ENCODE measurements at regions not wholly inside any gene's neighbourhood (a gene's known extent, or its start where the extent isn't known, plus 50 kb on each side); places are given as distances from the start of the nearest gene placed in this dataset.

DNA sequence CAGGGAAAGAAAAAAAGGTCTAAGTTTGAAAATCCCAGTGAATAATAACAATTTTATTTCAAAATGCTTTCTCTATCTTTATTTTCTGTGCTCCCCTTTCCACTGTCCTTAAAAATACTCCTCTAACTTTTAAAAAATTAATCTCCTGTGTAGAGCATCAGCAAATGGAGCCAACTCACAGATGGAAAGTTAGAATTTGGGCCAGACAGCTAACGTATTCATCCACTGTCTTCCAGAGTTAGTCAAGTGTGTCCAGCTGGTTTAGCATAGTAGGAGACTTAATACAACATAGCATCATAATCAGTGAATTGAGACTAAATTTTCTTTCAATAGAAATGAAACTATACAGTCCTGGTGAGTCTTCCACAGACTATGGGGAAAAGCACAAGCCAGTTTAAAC is 419.0 kb upstream of the LRRC7 start:
- no peak overlapping the region for H3K4me3 ChIP-seq (ENCODE audit: low read depth, low read length)
- TF ChIP-seq, protein P1, sequence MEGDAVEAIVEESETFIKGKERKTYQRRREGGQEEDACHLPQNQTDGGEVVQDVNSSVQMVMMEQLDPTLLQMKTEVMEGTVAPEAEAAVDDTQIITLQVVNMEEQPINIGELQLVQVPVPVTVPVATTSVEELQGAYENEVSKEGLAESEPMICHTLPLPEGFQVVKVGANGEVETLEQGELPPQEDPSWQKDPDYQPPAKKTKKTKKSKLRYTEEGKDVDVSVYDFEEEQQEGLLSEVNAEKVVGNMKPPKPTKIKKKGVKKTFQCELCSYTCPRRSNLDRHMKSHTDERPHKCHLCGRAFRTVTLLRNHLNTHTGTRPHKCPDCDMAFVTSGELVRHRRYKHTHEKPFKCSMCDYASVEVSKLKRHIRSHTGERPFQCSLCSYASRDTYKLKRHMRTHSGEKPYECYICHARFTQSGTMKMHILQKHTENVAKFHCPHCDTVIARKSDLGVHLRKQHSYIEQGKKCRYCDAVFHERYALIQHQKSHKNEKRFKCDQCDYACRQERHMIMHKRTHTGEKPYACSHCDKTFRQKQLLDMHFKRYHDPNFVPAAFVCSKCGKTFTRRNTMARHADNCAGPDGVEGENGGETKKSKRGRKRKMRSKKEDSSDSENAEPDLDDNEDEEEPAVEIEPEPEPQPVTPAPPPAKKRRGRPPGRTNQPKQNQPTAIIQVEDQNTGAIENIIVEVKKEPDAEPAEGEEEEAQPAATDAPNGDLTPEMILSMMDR (IDR thresholded peaks at IDR 0.05; ENCODE audit: insufficient read depth, low read depth, low read length) = no peak
- DNase-seq (ENCODE audit: low read depth) = no peak

DNA sequence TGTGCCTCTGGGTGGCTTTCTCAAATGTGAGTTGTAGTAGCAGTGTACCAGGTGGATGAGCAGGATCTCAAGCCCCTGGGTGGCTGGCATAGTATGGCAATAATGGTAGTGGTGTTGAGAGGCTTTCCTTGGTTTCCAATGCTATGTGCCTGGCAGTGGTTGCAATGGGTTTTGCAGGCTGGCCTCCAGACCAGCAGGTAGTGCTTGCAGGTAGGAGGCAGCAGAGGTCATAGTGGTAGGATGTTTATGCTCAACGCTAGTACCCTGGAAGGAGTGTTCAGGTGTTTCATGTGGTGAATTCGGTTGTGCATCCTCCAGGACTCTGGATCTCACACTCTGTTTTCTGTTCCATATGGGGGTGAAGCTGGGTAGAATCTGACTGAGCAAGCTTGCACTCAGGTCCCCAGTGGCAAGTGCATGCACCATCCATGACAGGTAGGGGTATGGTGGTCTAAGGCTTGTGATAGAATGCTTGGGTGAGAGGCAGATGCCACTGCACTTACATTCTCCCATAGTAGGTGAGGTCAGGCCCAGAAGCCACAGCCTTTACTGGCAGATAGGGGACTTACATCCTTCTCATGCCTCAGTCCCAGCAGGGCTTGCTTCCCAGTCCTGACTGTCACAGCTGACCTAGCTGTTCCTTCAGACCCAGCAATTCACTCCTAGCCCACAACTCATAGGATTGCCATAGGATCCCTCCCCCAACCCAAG is 410.5 kb upstream of the LRRC7 start:
- TF ChIP-seq, protein P1 (IDR thresholded peaks at IDR 0.05; ENCODE audit: insufficient read depth, low read depth, low read length) = no peak

GRCh38 chr1:69163241-69163640 is 404.5 kb upstream of the LRRC7 start:
- no peak overlapping the region for H3K4me3 ChIP-seq (ENCODE audit: low read depth, low read length)
- TF ChIP-seq, protein P1 (IDR thresholded peaks at IDR 0.05; ENCODE audit: insufficient read depth, low read depth, low read length) = no peak
- DNase-seq (ENCODE audit: low read depth) = no peak

More for the DNA sequence above, 410.5 kb upstream of the LRRC7 start:
- DNase-seq (ENCODE audit: low read depth) = no peak
- no peak overlapping the region for H3K4me3 ChIP-seq (ENCODE audit: low read depth, low read length)

DNA sequence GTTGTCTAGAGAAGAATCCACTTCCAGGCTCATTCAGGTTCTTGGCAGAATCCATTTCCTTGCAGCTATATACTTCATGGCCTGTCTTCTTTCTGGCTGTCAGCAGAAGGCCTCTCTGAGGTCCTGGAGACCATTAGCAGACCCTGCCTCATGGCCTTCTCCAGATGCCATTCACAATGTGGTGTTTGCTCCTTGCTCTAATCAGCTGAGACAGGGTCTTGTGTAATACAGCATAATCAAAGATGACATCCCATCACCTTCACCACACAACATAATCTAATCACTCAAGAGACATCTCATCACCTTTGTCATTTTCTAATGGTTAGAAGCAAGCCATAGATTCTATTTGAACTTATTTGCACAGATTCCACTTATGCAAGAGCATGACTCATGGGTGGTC is 403.9 kb upstream of the LRRC7 start:
- no peak for DNase-seq (ENCODE audit: low read depth)
- TF ChIP-seq, protein P1 (IDR thresholded peaks at IDR 0.05; ENCODE audit: insufficient read depth, low read depth, low read length) = no peak
- no peak overlapping the region for H3K4me3 ChIP-seq (ENCODE audit: low read depth, low read length)

- H3K4me3 ChIP-seq (ENCODE audit: low read depth, low read length) = no peak overlapping the region
- DNase-seq (ENCODE audit: low read depth) = no peak
- TF ChIP-seq, protein P1 (IDR thresholded peaks at IDR 0.05; ENCODE audit: insufficient read depth, low read depth, low read length) = no peak
Observed at GRCh38 chr1:69167876-69168275, 399.8 kb upstream of the LRRC7 start.

DNA sequence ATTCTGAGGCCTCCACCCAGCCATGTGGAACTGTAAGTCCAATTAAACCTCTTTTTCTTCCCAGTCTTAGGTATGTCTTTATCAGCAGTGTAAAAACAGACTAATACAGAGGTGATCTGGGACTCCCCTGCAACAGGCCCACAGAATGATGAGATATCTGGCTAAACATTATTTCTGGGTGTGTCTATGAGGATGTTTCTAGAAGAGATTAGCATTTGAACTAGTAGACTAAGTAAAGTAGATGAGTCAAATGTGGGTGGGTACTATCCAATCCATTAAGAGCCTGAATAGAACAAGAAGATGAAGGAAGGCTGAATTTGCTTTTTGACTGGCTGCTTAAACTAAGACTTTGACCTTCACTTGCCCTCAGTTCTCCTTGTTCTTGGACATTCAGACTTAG is 396.5 kb upstream of the LRRC7 start:
- TF ChIP-seq, protein P1 (IDR thresholded peaks at IDR 0.05; ENCODE audit: insufficient read depth, low read depth, low read length) = no peak
- DNase-seq (ENCODE audit: low read depth) = no peak
- H3K4me3 ChIP-seq (ENCODE audit: low read depth, low read length) = no peak overlapping the region
